ENCODE measurements at regions not wholly inside any gene's neighbourhood (a gene's known extent, or its start where the extent isn't known, plus 50 kb on each side); places are given as distances from the start of the nearest gene placed in this dataset.
A peak's percentile ranks its signal among the peaks of the same experiment; 100 is the strongest.
"Not testable (repeated sequence)": the region's sequence is repeated elsewhere in the genome, so short reads cannot be mapped to it uniquely, and the experiment has no call there.

GRCh38 chr2:113551637-113552318 lies 53.3 kb downstream of the FOXD4L1 start:
- not testable (repeated sequence) for DNase-seq

GRCh38 chr2:113559820-113560219 lies 61.4 kb downstream of the FOXD4L1 start:
- DNase-seq, result not testable (repeated sequence)

- not testable (repeated sequence) for DNase-seq
These were observed 64.2 kb downstream of the FOXD4L1 start for GRCh38 chr2:113562662-113563061.

- DNase-seq, result not testable (repeated sequence)
These were observed 60.2 kb upstream of the RABL2A start for GRCh38 chr2:113566674-113567480.

GRCh38 chr2:113567481-113567849 lies 59.6 kb upstream of the RABL2A start:
- DNase-seq, result not testable (repeated sequence)

- DNase-seq, result not testable (repeated sequence)
These were observed 58.8 kb upstream of the RABL2A start for GRCh38 chr2:113568231-113568630.

GRCh38 chr2:113570082-113570481 lies 57.0 kb upstream of the RABL2A start:
- DNase-seq, result peak; percentile 54

GRCh38 chr2:113570509-113571009 lies 56.5 kb upstream of the RABL2A start:
- not testable (repeated sequence) for DNase-seq

GRCh38 chr2:113571482-113572068 lies 55.5 kb upstream of the RABL2A start:
- DNase-seq, result not testable (repeated sequence)

GRCh38 chr2:113575721-113576120 lies 51.3 kb upstream of the RABL2A start:
- DNase-seq, result not testable (repeated sequence)

GRCh38 chr2:113576353-113576752 lies 50.7 kb upstream of the RABL2A start:
- DNase-seq, result not testable (repeated sequence)
